HG03159 (cell line): ENCODE measurements at regions not wholly inside any gene's neighbourhood (a gene's known extent, or its start where the extent isn't known, plus 50 kb on each side); places are given as distances from the start of the nearest gene placed in this dataset.

Experiments
- ATAC-seq: cut with Tn5 transposase; IDR thresholded peaks from one replicate; pipeline ENCODE4 v1.9.1; 2021; ENCODE audit warnings: mild to moderate bottlenecking, moderate library complexity; ENCODE audit not compliant: unreplicated experiment

GRCh38 chr13:110097013-110097412 is 209.9 kb downstream of the COL4A1 start:
- no peak for ATAC-seq

- ATAC-seq = no peak
Observed at GRCh38 chr13:110092831-110093247, 214.1 kb downstream of the COL4A1 start.

GRCh38 chr13:110089815-110090214 is 217.1 kb downstream of the COL4A1 start:
- no peak for ATAC-seq

GRCh38 chr13:110089100-110089499 is 217.9 kb downstream of the COL4A1 start:
- no peak for ATAC-seq

- ATAC-seq = no peak
Observed at GRCh38 chr13:110073982-110074381, 233.0 kb downstream of the COL4A1 start.

GRCh38 chr13:110070511-110071120 is 236.3 kb downstream of the COL4A1 start:
- ATAC-seq = no peak

- ATAC-seq = no peak
Observed at GRCh38 chr13:110070046-110070445, 236.9 kb downstream of the COL4A1 start.

GRCh38 chr13:110068176-110068473 is 238.8 kb downstream of the COL4A1 start:
- no peak for ATAC-seq

- no peak for ATAC-seq
Observed at GRCh38 chr13:110067355-110068175, 239.4 kb downstream of the COL4A1 start.

- no peak for ATAC-seq
Observed at GRCh38 chr13:110065780-110066179, 241.2 kb downstream of the COL4A1 start.

- no peak for ATAC-seq
Observed at GRCh38 chr13:110063490-110064421, 243.2 kb downstream of the COL4A1 start.

GRCh38 chr13:110062777-110063442 is 244.0 kb downstream of the COL4A1 start:
- ATAC-seq = no peak

GRCh38 chr13:110062077-110062776 is 244.7 kb downstream of the COL4A1 start:
- ATAC-seq = no peak

- ATAC-seq = no peak
Observed at GRCh38 chr13:110061270-110061669, 245.7 kb downstream of the COL4A1 start.

GRCh38 chr13:110057052-110057451 is 249.9 kb downstream of the COL4A1 start:
- ATAC-seq = no peak

GRCh38 chr13:110056640-110057039 is 250.3 kb downstream of the COL4A1 start:
- ATAC-seq = no peak

GRCh38 chr13:110055089-110055488 is 251.9 kb downstream of the COL4A1 start:
- ATAC-seq = peak; percentile 82

- ATAC-seq = no peak
Observed at GRCh38 chr13:110054041-110054440, 252.9 kb downstream of the COL4A1 start.

GRCh38 chr13:110047496-110047895 is 259.5 kb downstream of the COL4A1 start:
- ATAC-seq = no peak

- no peak for ATAC-seq
Observed at GRCh38 chr13:110046811-110047210, 260.1 kb downstream of the COL4A1 start.
